ENCODE measurements at regions not wholly inside any gene's neighbourhood (a gene's known extent, or its start where the extent isn't known, plus 50 kb on each side); places are given as distances from the start of the nearest gene placed in this dataset.

GRCh38 chr10:113450906-113451305 lies 101.9 kb upstream of the HABP2 start:
- no peak for TF ChIP-seq FOXP2 (optimal IDR thresholded peaks at IDR 0.05; ENCODE audit: borderline replicate concordance, extremely low read depth, extremely low read length, insufficient read depth)
- no peak for TF ChIP-seq SIN3A (IDR thresholded peaks at IDR 0.05; ENCODE audit: borderline replicate concordance, insufficient read depth, low read length)
- no peak for TF ChIP-seq REST (IDR thresholded peaks at IDR 0.05; ENCODE audit: insufficient read depth in 1 of 2, low read depth in 2 of 2, low read length in 2 of 2)
- no peak for TF ChIP-seq POLR2AphosphoS5 (IDR thresholded peaks at IDR 0.05; ENCODE audit: low read depth, low read length)

GRCh38 chr10:113452146-113452845 lies 100.6 kb upstream of the HABP2 start:
- TF ChIP-seq SIN3A (IDR thresholded peaks at IDR 0.05; ENCODE audit: borderline replicate concordance, insufficient read depth, low read length) (no peak), TAF1 (IDR thresholded peaks at IDR 0.05; ENCODE audit: borderline replicate concordance, insufficient read depth, low read length) (no peak), FOXP2 (optimal IDR thresholded peaks at IDR 0.05; ENCODE audit: borderline replicate concordance, extremely low read depth, extremely low read length, insufficient read depth) (no peak)

- TF ChIP-seq TAF1 (IDR thresholded peaks at IDR 0.05; ENCODE audit: borderline replicate concordance, insufficient read depth, low read length) (no peak), POLR2AphosphoS5 (IDR thresholded peaks at IDR 0.05; ENCODE audit: low read depth, low read length) (no peak), SIN3A (IDR thresholded peaks at IDR 0.05; ENCODE audit: borderline replicate concordance, insufficient read depth, low read length) (no peak), REST (IDR thresholded peaks at IDR 0.05; ENCODE audit: insufficient read depth in 1 of 2, low read depth in 2 of 2, low read length in 2 of 2) (no peak), FOXP2 (optimal IDR thresholded peaks at IDR 0.05; ENCODE audit: borderline replicate concordance, extremely low read depth, extremely low read length, insufficient read depth) (no peak)
Observed at GRCh38 chr10:113453351-113453750, 99.5 kb upstream of the HABP2 start.

- TF ChIP-seq POLR2AphosphoS5 (IDR thresholded peaks at IDR 0.05; ENCODE audit: low read depth, low read length): no peak
- no peak for TF ChIP-seq TAF1 (IDR thresholded peaks at IDR 0.05; ENCODE audit: borderline replicate concordance, insufficient read depth, low read length)
- TF ChIP-seq FOXP2 (optimal IDR thresholded peaks at IDR 0.05; ENCODE audit: borderline replicate concordance, extremely low read depth, extremely low read length, insufficient read depth): no peak
- TF ChIP-seq REST (IDR thresholded peaks at IDR 0.05; ENCODE audit: insufficient read depth in 1 of 2, low read depth in 2 of 2, low read length in 2 of 2): no peak
- TF ChIP-seq SIN3A (IDR thresholded peaks at IDR 0.05; ENCODE audit: borderline replicate concordance, insufficient read depth, low read length): no peak
Observed at GRCh38 chr10:113454341-113455061, 98.4 kb upstream of the HABP2 start.

GRCh38 chr10:113455947-113456346 lies 96.9 kb upstream of the HABP2 start:
- TF ChIP-seq POLR2AphosphoS5 (IDR thresholded peaks at IDR 0.05; ENCODE audit: low read depth, low read length): no peak
- no peak for TF ChIP-seq TAF1 (IDR thresholded peaks at IDR 0.05; ENCODE audit: borderline replicate concordance, insufficient read depth, low read length)
- TF ChIP-seq FOXP2 (optimal IDR thresholded peaks at IDR 0.05; ENCODE audit: borderline replicate concordance, extremely low read depth, extremely low read length, insufficient read depth): no peak
- TF ChIP-seq SIN3A (IDR thresholded peaks at IDR 0.05; ENCODE audit: borderline replicate concordance, insufficient read depth, low read length): no peak
- no peak for TF ChIP-seq REST (IDR thresholded peaks at IDR 0.05; ENCODE audit: insufficient read depth in 1 of 2, low read depth in 2 of 2, low read length in 2 of 2)

All from PFSK-1 (cell line).